PC-3 (cell line): ENCODE measurements at regions not wholly inside any gene's neighbourhood (a gene's known extent, or its start where the extent isn't known, plus 50 kb on each side); places are given as distances from the start of the nearest gene placed in this dataset.

ENCODE experiments used
- ATAC-seq: fragments of 200-7000 bp; cut with Tn5 transposase; 2 replicates; pipeline ENCODE4 v1.9.1; 2020; ENCODE audit warnings: mild to moderate bottlenecking, moderate library complexity
- BruUV-seq: library from RNA; stranded (reverse); fragments of 400-500 nt; replicated peaks from 2 replicates; lab custom pipeline; 2021; lab: Mats Ljungman, UMichigan
- CTCF ChIA-PET: fragments of 300-600 bp; sonication (Branson Sonifier 250); formaldehyde crosslinking; loops from one replicate; lab custom pipeline; 2022; ENCODE audit warnings: antibody characterized with exemption; lab: Charles Lee
- POLR2A ChIA-PET: fragments of 300-600 bp; sonication (Branson Sonifier 250); formaldehyde crosslinking; loops from one replicate; lab custom pipeline; 2022; ENCODE audit warnings: antibody characterized with exemption; ENCODE audit not compliant: unreplicated experiment; lab: Charles Lee
- DNase-seq: peaks from one replicate; pipeline ENCODE4 v3.0.0-alpha.2; 2015
- H2AFZ ChIP-seq: fragments of 300-600 bp; sonication (generic); 2 replicates; pipeline ENCODE4 v1.6.0; 2016; ENCODE audit warnings: antibody characterized with exemption, low read length
- H3F3A ChIP-seq: fragments of 300-600 bp; sonication (generic); one replicate; pipeline ENCODE4 v1.6.0; 2017; ENCODE audit warnings: antibody characterized with exemption, low read length, control low read depth, mild to moderate bottlenecking; ENCODE audit not compliant: unreplicated experiment
- H3K27ac ChIP-seq: fragments of 300-600 bp; sonication (generic); 2 replicates; pipeline ENCODE4 v1.5.1; 2016; ENCODE audit warnings: mild to moderate bottlenecking, low read length
- H3K27me3 ChIP-seq: fragments of 300-600 bp; sonication (generic); 2 replicates; pipeline ENCODE4 v1.6.1; 2016; ENCODE audit warnings: low read length, mixed read lengths
- H3K36me3 ChIP-seq: fragments of 300-600 bp; sonication (generic); 2 replicates; pipeline ENCODE4 v1.6.1; 2016; ENCODE audit warnings: low read depth, mixed run types, low read length, mixed read lengths
- H3K4me1 ChIP-seq: fragments of 300-600 bp; sonication (generic); 2 replicates; pipeline ENCODE4 v1.5.1; 2016; ENCODE audit warnings: low read length; ENCODE audit not compliant: insufficient read depth
- H3K4me2 ChIP-seq: fragments of 300-600 bp; sonication (generic); 2 replicates; pipeline ENCODE4 v1.6.0; 2016; ENCODE audit warnings: low read length
- H3K4me3 ChIP-seq: fragments of 300-600 bp; sonication (generic); 2 replicates; pipeline ENCODE4 v1.5.1; 2016; ENCODE audit warnings: mild to moderate bottlenecking, low read length, mixed read lengths
- H3K79me2 ChIP-seq: fragments of 300-600 bp; sonication (generic); 2 replicates; pipeline ENCODE4 v1.6.1; 2017; ENCODE audit warnings: low read length, mixed read lengths
- H3K9ac ChIP-seq: fragments of 300-600 bp; sonication (generic); 2 replicates; pipeline ENCODE4 v1.6.0; 2016; ENCODE audit warnings: mild to moderate bottlenecking, low read length
- H3K9me2 ChIP-seq: fragments of 300-600 bp; sonication (generic); replicated peaks from 2 replicates; pipeline ENCODE4 v1.6.1; 2016; ENCODE audit warnings: mixed run types, low read length, mixed read lengths
- H3K9me3 ChIP-seq: fragments of 300-600 bp; sonication (generic); 2 replicates; pipeline ENCODE4 v1.6.1; 2016; ENCODE audit warnings: low read length, mixed read lengths
- H4K20me1 ChIP-seq: fragments of 300-600 bp; sonication (generic); 2 replicates; pipeline ENCODE4 v1.6.1; 2016; ENCODE audit warnings: low read length, mixed read lengths
- EZH2 ChIP-seq: fragments of 300-600 bp; sonication (generic); IDR thresholded peaks from one replicate; pipeline ENCODE4 v1.6.1; 2017; ENCODE audit warnings: antibody characterized with exemption, mild to moderate bottlenecking, low read length; ENCODE audit not compliant: unreplicated experiment
- EZH2phosphoT487 ChIP-seq: fragments of 300-600 bp; sonication (generic); IDR thresholded peaks from 2 replicates; pipeline ENCODE4 v1.6.1; 2018; ENCODE audit warnings: mild to moderate bottlenecking, antibody characterized with exemption, low read length, borderline replicate concordance
- intact Hi-C: fragments of 100-400 bp; cut with micrococcal nuclease; formaldehyde crosslinking; loops from 2 replicates; pipeline ENCODE4 v1.9.0; 2023
- TF ChIP-seq, protein P1 (sequence below): fragments of 300-600 bp; sonication (generic); conservative IDR thresholded peaks from 2 replicates; pipeline ENCODE4 v1.5.1; 2017; ENCODE audit warnings: antibody characterized with exemption, low read depth, mild to moderate bottlenecking, low read length

DNA sequence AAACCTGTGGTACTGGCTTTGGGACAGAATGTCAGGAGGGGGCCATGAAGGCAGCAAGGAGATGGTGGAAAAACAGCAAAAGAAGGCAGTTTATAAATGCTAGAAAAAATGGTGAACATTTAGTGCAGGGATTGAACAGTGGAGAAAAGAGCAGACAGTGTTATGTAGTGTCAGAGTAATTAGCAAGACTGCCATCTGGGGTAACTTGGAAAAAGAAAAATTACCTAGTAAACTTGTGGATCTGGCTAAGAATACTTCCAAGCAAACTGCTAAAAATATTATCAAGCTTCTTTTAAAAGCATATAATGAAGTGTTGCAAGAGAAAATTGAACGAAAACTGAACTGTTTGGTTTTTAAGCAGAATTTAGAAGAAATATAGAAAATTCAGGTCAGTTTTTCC lies 267.8 kb downstream of the INSIG2 start:
- ChIA-PET POLR2A (no interaction called here), CTCF (no interaction called here)
- Histone ChIP-seq H3K79me2 (no peaks in the 10 kb centered on the region), H3K4me3 (no peak overlapping the region), H3F3A (no peaks in the 10 kb centered on the region), H4K20me1 (no peaks in the 10 kb centered on the region), H3K4me2 (no peak overlapping the region), H3K9me3 (no peaks in the 10 kb centered on the region), H3K27ac (no peak overlapping the region), H2AFZ (no peak overlapping the region), H3K9me2 (no peaks in the 10 kb centered on the region), H3K4me1 (no peaks in the 10 kb centered on the region), H3K27me3 (no peaks in the 10 kb centered on the region), H3K9ac (no peak overlapping the region), H3K36me3 (no peaks in the 10 kb centered on the region)
- intact Hi-C loops = no loop called here
- TF ChIP-seq EZH2 (no peak), EZH2phosphoT487 (no peak)
- TF ChIP-seq, protein P1, sequence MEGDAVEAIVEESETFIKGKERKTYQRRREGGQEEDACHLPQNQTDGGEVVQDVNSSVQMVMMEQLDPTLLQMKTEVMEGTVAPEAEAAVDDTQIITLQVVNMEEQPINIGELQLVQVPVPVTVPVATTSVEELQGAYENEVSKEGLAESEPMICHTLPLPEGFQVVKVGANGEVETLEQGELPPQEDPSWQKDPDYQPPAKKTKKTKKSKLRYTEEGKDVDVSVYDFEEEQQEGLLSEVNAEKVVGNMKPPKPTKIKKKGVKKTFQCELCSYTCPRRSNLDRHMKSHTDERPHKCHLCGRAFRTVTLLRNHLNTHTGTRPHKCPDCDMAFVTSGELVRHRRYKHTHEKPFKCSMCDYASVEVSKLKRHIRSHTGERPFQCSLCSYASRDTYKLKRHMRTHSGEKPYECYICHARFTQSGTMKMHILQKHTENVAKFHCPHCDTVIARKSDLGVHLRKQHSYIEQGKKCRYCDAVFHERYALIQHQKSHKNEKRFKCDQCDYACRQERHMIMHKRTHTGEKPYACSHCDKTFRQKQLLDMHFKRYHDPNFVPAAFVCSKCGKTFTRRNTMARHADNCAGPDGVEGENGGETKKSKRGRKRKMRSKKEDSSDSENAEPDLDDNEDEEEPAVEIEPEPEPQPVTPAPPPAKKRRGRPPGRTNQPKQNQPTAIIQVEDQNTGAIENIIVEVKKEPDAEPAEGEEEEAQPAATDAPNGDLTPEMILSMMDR = no peak
- DNase-seq (no peak), ATAC-seq (no peak)
- BruUV-seq = no TSS peak

DNA sequence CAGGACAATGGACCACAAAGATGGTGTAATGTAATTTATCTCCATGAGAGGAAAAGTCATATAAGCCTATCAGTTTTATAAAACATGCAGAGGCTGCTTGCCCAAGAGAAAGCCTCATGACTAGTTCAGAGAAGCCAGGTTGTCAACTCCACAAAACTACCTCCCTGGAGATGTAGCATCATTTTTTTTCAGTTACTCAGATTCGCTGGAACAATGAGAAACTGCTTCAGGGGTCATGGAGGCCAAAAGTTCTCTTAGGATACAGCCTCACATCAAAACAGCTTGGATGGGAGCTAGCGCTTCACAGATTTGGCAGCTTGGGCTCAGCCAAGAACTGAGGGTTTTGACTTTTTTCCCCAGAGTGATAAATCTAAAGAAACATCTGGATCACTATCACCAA lies 263.5 kb downstream of the INSIG2 start:
- Histone ChIP-seq H3K9ac (no peak overlapping the region), H3K4me3 (no peak overlapping the region), H3K9me2 (no peaks in the 10 kb centered on the region), H3K79me2 (no peaks in the 10 kb centered on the region), H2AFZ (no peak overlapping the region), H3K27ac (no peak overlapping the region), H4K20me1 (no peaks in the 10 kb centered on the region), H3F3A (no peaks in the 10 kb centered on the region), H3K4me1 (no peaks in the 10 kb centered on the region), H3K36me3 (no peaks in the 10 kb centered on the region), H3K9me3 (no peaks in the 10 kb centered on the region), H3K27me3 (no peaks in the 10 kb centered on the region), H3K4me2 (no peak overlapping the region)
- no TSS peak for BruUV-seq
- no peak for ATAC-seq
- no peak for TF ChIP-seq EZH2
- TF ChIP-seq, protein P1 = no peak
- no peak for TF ChIP-seq EZH2phosphoT487
- DNase-seq = no peak
- intact Hi-C loops = no loop called here
- ChIA-PET POLR2A (no interaction called here), CTCF (no interaction called here)

DNA sequence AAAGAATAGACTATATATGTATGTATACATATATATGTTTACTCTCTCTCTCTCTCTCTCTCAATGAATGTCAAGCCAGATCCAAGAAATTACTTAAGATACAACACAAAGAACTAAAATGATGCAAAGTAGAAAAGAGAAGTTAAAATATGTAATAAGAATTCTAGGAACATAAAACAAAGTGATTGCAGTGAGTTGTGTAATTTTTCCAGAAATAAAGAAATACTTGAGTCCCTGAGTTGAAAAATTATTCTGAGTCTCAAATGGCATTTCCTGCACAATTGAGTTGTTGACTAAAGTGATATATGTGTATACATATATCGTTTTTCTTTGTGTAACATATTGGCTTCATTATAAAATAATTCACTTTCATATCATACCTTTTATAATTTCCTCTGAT lies 262.4 kb downstream of the INSIG2 start:
- Histone ChIP-seq H3K4me3 (no peak overlapping the region), H3K4me1 (no peaks in the 10 kb centered on the region), H3K36me3 (no peaks in the 10 kb centered on the region), H3K4me2 (no peak overlapping the region), H3K27ac (no peak overlapping the region), H3F3A (no peaks in the 10 kb centered on the region), H3K27me3 (no peaks in the 10 kb centered on the region), H3K9ac (no peak overlapping the region), H3K9me3 (no peaks in the 10 kb centered on the region), H3K79me2 (no peaks in the 10 kb centered on the region), H3K9me2 (no peaks in the 10 kb centered on the region), H2AFZ (no peak overlapping the region), H4K20me1 (no peaks in the 10 kb centered on the region)
- CTCF ChIA-PET = no interaction called here
- POLR2A ChIA-PET = no interaction called here
- TF ChIP-seq, protein P1 = no peak
- TF ChIP-seq EZH2 (no peak), EZH2phosphoT487 (no peak)
- BruUV-seq = no TSS peak
- DNase-seq (no peak), ATAC-seq (no peak)
- intact Hi-C loops = no loop called here
